DOHH2 (cell line): ENCODE measurements at regions not wholly inside any gene's neighbourhood (a gene's known extent, or its start where the extent isn't known, plus 50 kb on each side); places are given as distances from the start of the nearest gene placed in this dataset.

ENCODE experiments used
- H3F3A ChIP-seq: fragments of 200-600 bp; sonication (generic), shearing (Covaris generic); 2 replicates; pipeline ENCODE4 v1.6.0; 2016; ENCODE audit warnings: antibody characterized with exemption, mild to moderate bottlenecking; ENCODE audit not compliant: control insufficient read depth, insufficient read depth
- H3K27ac ChIP-seq: fragments of 200-600 bp; sonication (generic); 2 replicates; pipeline ENCODE4 v1.5.1; 2014; ENCODE audit warnings: low read depth, mild to moderate bottlenecking, low read length, moderate library complexity
- H3K27me3 ChIP-seq: fragments of 200-600 bp; sonication (generic); 2 replicates; pipeline ENCODE4 v1.6.1; 2014; ENCODE audit warnings: mild to moderate bottlenecking, low read length, mixed read lengths; ENCODE audit not compliant: control insufficient read depth
- H3K36me3 ChIP-seq: fragments of 200-600 bp; sonication (generic); 2 replicates; pipeline ENCODE4 v1.6.1; 2014; ENCODE audit warnings: mild to moderate bottlenecking, low read length, moderate library complexity, mixed read lengths; ENCODE audit not compliant: control insufficient read depth
- H3K4me1 ChIP-seq: fragments of 200-600 bp; sonication (generic); 2 replicates; pipeline ENCODE4 v1.6.1; 2014; ENCODE audit warnings: mild to moderate bottlenecking, low read length, mixed read lengths; ENCODE audit not compliant: control insufficient read depth
- H3K4me2 ChIP-seq: fragments of 200-600 bp; sonication (generic); 2 replicates; pipeline ENCODE4 v1.6.0; 2014; ENCODE audit warnings: mild to moderate bottlenecking, low read length, moderate library complexity
- H3K4me3 ChIP-seq: fragments of 200-600 bp; sonication (generic); 2 replicates; pipeline ENCODE4 v1.5.1; 2014; ENCODE audit warnings: mild to moderate bottlenecking, low read length, mixed read lengths
- H3K79me2 ChIP-seq: fragments of 200-600 bp; sonication (generic); 2 replicates; pipeline ENCODE4 v1.6.1; 2014; ENCODE audit warnings: mild to moderate bottlenecking, low read length, mixed read lengths; ENCODE audit not compliant: control insufficient read depth
- H3K9me2 ChIP-seq: fragments of 200-600 bp; sonication (generic); replicated peaks from 2 replicates; pipeline ENCODE4 v1.6.1; 2014; ENCODE audit warnings: mild to moderate bottlenecking, low read length, mixed read lengths; ENCODE audit not compliant: control insufficient read depth
- H3K9me3 ChIP-seq: fragments of 200-600 bp; sonication (generic); 2 replicates; pipeline ENCODE4 v1.6.1; 2014; ENCODE audit warnings: antibody characterized with exemption, low read length, mixed read lengths; ENCODE audit not compliant: control insufficient read depth, insufficient read depth
- H4K20me1 ChIP-seq: fragments of 200-600 bp; sonication (generic); 2 replicates; pipeline ENCODE4 v1.6.0; 2014; ENCODE audit warnings: low read depth, mild to moderate bottlenecking, antibody characterized with exemption, low read length, moderate library complexity; ENCODE audit not compliant: control insufficient read depth, insufficient read depth
- CTCF ChIP-seq: fragments of 200-600 bp; sonication (generic); IDR thresholded peaks from one replicate; pipeline ENCODE4 v1.5.1; 2014; ENCODE audit warnings: antibody characterized with exemption, mild to moderate bottlenecking, low read depth, low read length; ENCODE audit not compliant: poor library complexity, severe bottlenecking
- EZH2phosphoT487 ChIP-seq: fragments of 200-600 bp; sonication (generic); IDR thresholded peaks from 2 replicates; pipeline ENCODE4 v1.6.1; 2017; ENCODE audit warnings: borderline replicate concordance, mild to moderate bottlenecking, antibody characterized with exemption, low read length, moderate library complexity, mixed read lengths

DNA sequence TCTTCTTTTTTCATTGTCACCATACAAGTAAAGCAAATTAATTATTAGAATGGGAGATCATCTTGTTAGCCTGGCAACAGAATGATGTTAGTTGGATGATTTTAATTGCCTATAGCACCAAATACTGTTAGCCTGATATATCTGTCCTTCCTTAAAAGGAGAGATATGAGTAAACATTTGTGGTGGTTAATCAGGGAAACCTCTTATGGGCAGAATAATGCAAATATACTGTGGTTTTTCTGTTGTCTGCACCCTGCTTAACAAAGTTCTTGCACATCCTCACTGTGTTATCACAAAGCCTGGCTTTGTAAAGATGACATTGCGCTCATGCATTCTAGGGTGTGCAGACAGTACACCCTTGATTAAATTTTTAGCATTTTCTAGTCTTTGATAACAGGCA is 254.9 kb upstream of the SMC2 start:
- Histone ChIP-seq H3K36me3 (no peaks in the 10 kb centered on the region), H3K27ac (no peak overlapping the region), H3K4me3 (no peak overlapping the region), H3F3A (no peaks in the 10 kb centered on the region), H3K9me2 (no peaks in the 10 kb centered on the region), H3K27me3 (no peaks in the 10 kb centered on the region), H4K20me1 (no peaks in the 10 kb centered on the region), H3K4me1 (no peaks in the 10 kb centered on the region), H3K79me2 (no peaks in the 10 kb centered on the region), H3K9me3 (no peaks in the 10 kb centered on the region), H3K4me2 (no peak overlapping the region)
- no peak for TF ChIP-seq CTCF
- no peak for TF ChIP-seq EZH2phosphoT487

DNA sequence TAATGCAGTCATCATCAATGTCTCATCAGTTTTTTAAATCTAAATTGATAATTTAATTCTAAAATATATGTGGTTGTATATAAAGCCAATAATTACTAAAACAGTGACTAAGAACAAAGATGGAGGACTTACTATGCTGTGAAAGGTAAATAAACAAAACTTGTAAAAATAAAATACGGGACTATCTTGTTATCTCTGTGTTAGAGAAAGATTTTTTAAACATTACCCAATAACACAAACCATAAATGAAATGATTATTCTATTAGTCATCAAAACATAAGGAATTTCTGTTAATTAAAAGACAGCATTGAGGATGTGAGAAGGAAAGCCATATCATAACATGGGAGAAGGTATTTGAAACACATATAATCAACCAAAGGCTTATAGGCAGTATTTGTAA is 226.2 kb upstream of the SMC2 start:
- no peak overlapping the region for H3K4me3 ChIP-seq
- no peaks in the 10 kb centered on the region for H4K20me1 ChIP-seq
- H3K4me1 ChIP-seq = no peaks in the 10 kb centered on the region
- no peaks in the 10 kb centered on the region for H3K27me3 ChIP-seq
- no peak overlapping the region for H3K4me2 ChIP-seq
- H3K36me3 ChIP-seq = no peaks in the 10 kb centered on the region
- H3F3A ChIP-seq = no peaks in the 10 kb centered on the region
- H3K9me3 ChIP-seq = no peaks in the 10 kb centered on the region
- no peak overlapping the region for H3K27ac ChIP-seq
- no peak for TF ChIP-seq CTCF
- TF ChIP-seq EZH2phosphoT487 = no peak
- no peaks in the 10 kb centered on the region for H3K9me2 ChIP-seq
- H3K79me2 ChIP-seq = no peaks in the 10 kb centered on the region

GRCh38 chr9:103872811-103873210 is 221.3 kb upstream of the SMC2 start:
- TF ChIP-seq EZH2phosphoT487 (no peak), CTCF (no peak)
- no peaks in the 10 kb centered on the region for H3K36me3 ChIP-seq
- H3K9me2 ChIP-seq = no peaks in the 10 kb centered on the region
- no peaks in the 10 kb centered on the region for H3K9me3 ChIP-seq
- H3K27ac ChIP-seq = no peak overlapping the region
- H3K27me3 ChIP-seq = no peaks in the 10 kb centered on the region
- no peak overlapping the region for H3K4me2 ChIP-seq
- no peaks in the 10 kb centered on the region for H3F3A ChIP-seq
- no peak overlapping the region for H3K4me3 ChIP-seq
- H3K79me2 ChIP-seq = no peaks in the 10 kb centered on the region
- no peaks in the 10 kb centered on the region for H3K4me1 ChIP-seq
- no peaks in the 10 kb centered on the region for H4K20me1 ChIP-seq

GRCh38 chr9:103881419-103881818 is 212.7 kb upstream of the SMC2 start:
- H3K27me3 ChIP-seq = no peaks in the 10 kb centered on the region
- no peaks in the 10 kb centered on the region for H3K79me2 ChIP-seq
- no peak overlapping the region for H3K4me3 ChIP-seq
- no peaks in the 10 kb centered on the region for H3F3A ChIP-seq
- no peaks in the 10 kb centered on the region for H3K4me1 ChIP-seq
- no peaks in the 10 kb centered on the region for H3K36me3 ChIP-seq
- H3K9me2 ChIP-seq = 0 out of 2 replicates have a peak, but pooled peaks cover 2% of the 10 kb centered on the region
- H3K27ac ChIP-seq = no peak overlapping the region
- H3K4me2 ChIP-seq = no peak overlapping the region
- H4K20me1 ChIP-seq = no peaks in the 10 kb centered on the region
- no peaks in the 10 kb centered on the region for H3K9me3 ChIP-seq
- TF ChIP-seq EZH2phosphoT487 = no peak
- TF ChIP-seq CTCF = no peak
